Inflammatory macrophage treated with lipopolysaccharide for 1 hour (primary cell): ENCODE measurements at regions not wholly inside any gene's neighbourhood (a gene's known extent, or its start where the extent isn't known, plus 50 kb on each side); places are given as distances from the start of the nearest gene placed in this dataset.
"Not testable (repeated sequence)": the region's sequence is repeated elsewhere in the genome, so short reads cannot be mapped to it uniquely, and the experiment has no call there.

ENCODE experiments used
- DNase-seq, 2 donors: peaks; one replicate each; pipeline ENCODE4 v3.0.0-alpha.2; 2020 to 2022

DNA sequence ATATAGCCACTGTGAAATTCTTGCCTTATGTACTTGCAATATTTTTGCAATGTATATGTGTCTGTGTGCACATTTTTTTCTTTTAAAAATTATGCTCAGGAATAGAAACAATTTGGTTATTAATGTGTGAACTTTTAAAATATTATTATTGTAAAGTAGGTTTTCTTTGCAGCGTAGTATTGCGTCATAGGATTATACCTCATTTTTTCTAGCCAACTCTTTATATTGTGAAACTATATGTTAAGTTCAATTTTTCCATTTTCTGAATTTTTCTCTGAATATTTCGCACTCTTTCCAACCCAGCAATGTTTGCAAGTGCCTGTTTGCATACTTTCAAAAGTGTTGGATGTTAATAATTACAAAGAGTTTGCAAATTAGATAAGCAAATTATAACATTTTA lies 471.6 kb upstream of the LMO3 start:
- no peak for DNase-seq

GRCh38 chr12:17076811-17077210 lies 470.8 kb upstream of the LMO3 start:
- no peak for DNase-seq

DNA sequence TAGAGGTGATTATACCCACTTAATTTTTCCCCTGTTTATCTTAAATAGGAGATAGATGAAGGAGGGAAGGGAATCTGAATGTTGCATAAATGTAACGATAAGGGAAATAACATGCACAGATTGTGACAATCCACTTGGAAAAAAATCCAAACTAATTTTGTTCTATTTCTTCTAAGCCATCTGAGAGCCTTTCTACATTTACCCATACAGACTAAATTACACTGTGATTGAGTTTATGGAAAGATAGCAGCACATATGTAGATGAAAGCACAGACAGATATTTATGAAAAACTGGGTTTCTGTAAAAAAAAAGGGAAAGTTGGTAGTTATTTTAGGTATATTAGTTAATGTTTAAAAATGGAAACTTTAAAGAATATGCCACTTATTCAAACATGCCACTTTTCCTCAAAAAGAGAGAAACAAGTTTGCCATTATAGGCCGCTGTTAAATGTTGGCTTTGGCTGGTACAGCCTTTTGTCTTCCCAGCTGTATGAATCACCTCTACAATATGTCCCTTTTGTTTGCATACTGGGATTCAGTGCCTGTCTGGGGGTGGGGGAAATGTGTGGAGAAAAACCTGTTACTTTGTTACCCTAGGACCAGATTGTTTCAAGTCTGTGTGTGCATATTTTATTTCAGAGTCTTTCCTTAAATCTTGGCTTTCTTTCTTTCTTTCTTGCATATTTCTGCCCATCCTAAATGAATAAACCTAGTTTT lies 470.2 kb upstream of the LMO3 start:
- DNase-seq: no peak

- no peak for DNase-seq
Measured at GRCh38 chr12:17064834-17065233, 458.9 kb upstream of the LMO3 start.

DNA sequence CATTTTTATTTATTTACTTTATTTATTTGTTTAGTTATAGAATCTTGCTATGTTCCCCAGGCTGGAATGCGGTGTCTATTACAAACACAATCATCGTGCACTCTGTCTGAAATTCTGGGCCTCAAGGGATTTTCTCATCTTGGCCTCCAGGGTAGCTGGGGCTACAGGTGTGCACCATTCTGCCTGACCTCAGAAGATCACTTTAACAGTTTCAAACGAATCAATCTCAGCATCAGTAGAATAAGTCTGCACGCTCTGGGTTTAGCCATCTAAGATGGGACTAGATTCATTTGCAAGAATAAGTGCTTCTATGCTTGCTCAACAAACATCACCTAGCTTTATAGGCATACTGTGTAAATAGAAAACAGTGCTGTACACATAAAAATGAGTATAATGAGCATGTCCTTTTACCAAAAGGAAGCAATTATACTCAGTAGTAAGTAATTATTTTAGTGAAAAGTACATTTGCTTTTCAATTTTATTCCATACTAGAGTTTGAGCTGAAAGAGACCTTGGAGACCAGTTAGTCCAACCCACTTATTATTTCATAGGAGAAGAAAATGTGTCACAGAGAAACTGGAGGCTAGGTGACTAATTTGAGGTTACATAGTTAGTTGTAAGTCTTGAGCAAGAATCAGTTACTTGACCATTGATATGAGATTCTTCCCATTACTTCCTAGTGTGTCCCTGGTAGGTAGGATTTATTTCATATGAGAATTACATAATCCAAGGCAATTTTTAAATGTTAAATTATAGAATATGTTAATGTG lies 456.5 kb upstream of the LMO3 start:
- DNase-seq: no peak

- no peak for DNase-seq
Measured at GRCh38 chr12:17060260-17060659, 454.3 kb upstream of the LMO3 start.

- DNase-seq: no peak
Measured at GRCh38 chr12:17056546-17056945, 450.6 kb upstream of the LMO3 start.

- DNase-seq: no peak
Measured at GRCh38 chr12:17038923-17039322, 433.0 kb upstream of the LMO3 start.

DNA sequence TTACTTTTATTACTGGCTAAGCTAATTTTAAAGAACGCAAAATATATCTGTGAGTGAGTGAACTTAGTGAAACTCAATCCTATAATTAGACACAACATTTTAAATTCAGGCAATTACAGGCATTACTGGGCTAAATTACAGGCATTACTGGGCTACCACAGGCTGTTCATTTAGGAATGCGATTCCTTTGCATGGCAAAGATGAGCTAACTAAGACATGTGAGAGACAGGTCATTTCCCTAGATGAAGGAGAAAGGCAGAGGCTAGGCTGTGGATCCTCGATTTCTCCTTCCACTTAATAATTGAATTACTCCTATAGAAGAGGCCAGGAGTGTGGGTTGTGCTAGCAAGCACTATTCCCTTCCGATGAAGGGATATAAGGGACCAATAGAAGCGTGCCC lies 429.4 kb upstream of the LMO3 start:
- no peak for DNase-seq

- no peak for DNase-seq
Measured at GRCh38 chr12:17030338-17030737, 424.4 kb upstream of the LMO3 start.

DNA sequence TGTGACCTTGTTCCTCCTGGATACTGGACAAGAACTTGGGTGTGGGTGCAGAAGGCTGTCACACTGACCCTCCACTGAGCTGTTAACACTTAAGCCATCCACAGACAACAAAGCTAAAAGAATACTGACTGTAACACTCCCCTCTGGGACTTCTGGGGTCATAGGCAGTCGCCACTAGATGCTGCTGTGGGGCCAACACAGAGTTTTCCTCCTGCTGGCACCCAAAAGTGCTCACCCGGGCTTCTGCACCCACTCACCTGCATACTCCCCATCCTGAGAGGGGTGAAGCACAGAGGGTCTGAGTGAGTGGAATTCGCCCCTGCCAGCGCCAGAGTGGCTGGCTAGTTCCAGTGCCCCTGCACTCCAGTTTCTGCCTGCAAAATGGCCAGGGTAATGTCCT lies 422.4 kb upstream of the LMO3 start:
- no peak for DNase-seq

GRCh38 chr12:17025424-17025823 lies 419.5 kb upstream of the LMO3 start:
- not testable (repeated sequence) for DNase-seq

DNA sequence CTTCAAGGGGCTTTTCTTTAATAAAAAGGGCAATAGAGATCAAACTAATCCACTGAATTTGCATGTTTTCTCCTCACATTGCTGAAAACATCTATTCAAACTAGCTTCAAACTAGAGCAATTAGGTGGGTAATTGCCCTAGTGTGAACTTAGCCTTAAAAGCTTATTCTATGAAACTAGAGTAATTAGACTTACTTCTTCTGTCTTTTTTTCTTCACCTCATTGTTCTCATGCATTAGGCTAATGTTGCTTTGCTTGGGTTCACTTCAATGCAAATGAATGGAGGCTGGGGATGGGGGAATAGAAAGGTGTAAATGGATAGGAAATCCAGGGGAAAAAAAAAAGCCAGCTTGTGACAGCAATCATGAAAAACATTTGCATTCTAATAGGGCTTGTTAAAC lies 414.8 kb upstream of the LMO3 start:
- DNase-seq: no peak

GRCh38 chr12:17017402-17017801 lies 411.4 kb upstream of the LMO3 start:
- DNase-seq: no peak

DNA sequence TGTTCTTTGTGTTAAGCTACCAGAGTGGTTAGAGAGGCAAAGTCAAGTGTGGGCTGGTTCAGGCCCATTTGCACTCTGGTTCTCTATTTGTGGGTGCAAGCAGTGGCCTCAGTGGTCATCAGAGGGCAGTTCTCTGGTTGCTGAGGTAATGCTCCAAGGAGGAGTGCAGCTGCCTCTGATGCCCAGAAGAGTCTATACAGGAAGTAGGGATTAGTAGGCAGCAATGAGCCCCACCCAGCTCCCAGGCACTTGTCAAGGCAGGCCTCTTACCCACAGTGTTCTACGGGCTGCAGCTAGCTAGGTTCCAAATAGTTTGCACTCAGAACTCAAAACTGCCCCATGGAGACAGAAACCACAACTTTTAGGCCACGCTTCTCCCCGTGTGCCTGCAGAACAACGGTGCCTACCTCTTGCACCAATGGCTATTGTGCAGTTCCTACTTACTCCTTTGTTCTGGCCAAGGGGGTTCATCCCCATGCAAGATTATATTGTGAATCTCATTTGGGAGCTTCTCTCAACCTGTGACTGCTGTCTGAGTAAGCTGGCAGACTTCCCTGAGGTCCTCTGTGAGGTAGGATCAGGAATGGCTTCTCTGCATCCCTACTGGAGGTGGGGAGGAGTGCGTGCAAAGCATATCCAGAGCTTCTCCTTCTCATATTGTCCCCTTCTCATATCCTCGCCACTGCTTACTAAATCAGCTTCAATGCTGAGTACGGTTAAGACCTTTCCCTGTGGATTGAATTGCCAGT lies 410.3 kb upstream of the LMO3 start:
- no peak for DNase-seq

- no peak for DNase-seq
Measured at GRCh38 chr12:17015501-17015900, 409.5 kb upstream of the LMO3 start.

DNA sequence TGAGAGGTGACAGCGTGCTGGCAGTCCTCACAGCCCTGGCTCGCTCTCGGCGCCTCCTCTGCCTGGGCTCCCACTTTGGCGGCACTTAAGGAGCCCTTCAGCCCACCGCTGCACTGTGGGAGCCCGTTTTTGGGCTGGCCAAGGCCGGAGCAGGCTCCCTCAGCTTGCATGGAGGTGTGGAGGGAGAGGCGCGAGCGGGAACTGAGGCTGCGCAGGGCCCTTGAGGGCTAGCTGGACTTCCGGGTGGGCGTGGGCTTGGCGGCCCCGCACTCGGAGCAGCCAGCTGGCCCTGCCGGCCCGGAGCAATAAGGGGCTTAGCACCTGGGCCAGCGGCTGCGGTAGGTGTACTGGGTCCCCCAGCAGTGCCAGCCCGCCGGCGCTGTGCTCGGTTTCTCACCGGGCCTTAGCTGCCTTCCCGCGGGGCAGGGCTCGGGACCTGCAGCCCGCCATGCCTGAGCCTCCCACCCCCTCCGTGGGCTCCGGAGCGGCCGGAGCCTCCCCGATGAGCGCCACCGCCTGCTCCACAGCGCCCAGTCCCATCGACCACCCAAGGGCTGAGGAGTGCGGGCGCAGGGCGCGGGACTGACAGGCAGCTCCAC lies 401.6 kb upstream of the LMO3 start:
- DNase-seq: not testable (repeated sequence)

DNA sequence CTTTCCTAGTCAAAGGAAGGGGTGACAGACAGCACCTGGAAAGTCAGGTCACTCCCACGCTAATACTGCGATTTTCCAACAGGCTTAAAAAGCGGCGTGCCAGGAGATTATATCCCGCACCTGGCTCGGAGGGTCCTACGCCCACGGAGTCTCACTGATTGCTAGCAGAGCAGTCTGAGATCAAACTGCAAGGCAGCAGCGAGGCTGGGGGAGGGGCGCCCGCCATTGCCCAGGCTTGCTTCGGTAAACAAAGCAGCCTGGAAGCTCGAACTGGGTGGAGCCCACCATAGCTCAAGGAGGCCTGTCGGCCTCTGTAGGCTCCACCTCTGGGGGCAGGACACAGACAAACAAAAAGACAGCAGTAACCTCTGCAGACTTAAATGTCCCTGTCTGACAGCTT lies 392.6 kb upstream of the LMO3 start:
- not testable (repeated sequence) for DNase-seq

GRCh38 chr12:16984484-16984883 lies 378.5 kb upstream of the LMO3 start:
- no peak for DNase-seq

DNA sequence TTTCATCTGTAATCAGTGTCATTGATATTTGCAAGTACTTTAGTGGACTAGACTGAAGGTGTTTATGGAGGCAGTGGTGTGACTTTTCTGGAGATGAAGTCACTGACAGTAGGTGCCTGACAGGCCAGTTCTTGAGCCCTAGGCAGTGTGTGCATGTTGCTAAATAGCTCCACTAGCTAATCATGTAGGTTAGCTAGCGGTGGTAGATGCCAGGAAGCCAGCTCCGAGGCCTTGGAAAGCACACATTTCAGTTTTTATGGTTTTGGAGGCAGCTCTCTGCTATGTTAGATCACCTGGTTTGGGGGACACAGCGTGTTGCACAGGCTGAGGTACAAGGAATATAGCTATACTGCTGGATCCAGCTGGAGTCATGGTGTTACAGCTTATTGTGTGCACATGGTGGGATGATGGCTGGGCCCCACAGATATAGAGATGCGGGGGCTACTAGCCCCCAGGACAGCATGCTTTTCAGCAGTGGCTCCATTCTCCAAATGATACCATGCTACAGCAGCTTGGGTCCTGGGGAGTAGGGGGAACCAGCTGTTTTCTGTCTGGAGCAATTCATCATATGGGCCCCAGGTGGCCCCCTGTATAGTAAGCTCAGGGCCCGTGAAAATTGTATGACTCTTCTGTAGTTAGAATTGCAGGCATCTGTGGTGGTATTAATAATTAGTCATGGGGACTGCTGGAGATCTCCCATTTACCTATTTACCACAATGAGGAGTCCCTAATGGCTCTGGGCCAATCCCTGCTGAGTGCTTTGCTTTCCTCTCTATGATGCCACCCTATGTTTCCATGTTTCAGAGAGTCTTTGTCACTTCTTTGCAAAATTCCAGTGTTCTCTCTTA lies 367.2 kb upstream of the LMO3 start:
- no peak for DNase-seq

- DNase-seq: no peak
Measured at GRCh38 chr12:16962889-16963288, 356.9 kb upstream of the LMO3 start.

- DNase-seq: no peak
Measured at GRCh38 chr12:16955083-16955657, 349.2 kb upstream of the LMO3 start.
